ENCODE measurements at regions not wholly inside any gene's neighbourhood (a gene's known extent, or its start where the extent isn't known, plus 50 kb on each side); places are given as distances from the start of the nearest gene placed in this dataset.
"Not testable (repeated sequence)": the region's sequence is repeated elsewhere in the genome, so short reads cannot be mapped to it uniquely, and the experiment has no call there.

GRCh38 chr3:33919312-33920120 is 121.1 kb downstream of the PDCD6IP start:
- no peak for DNase-seq

GRCh38 chr3:33920511-33920910 is 122.1 kb downstream of the PDCD6IP start:
- DNase-seq, result no peak

GRCh38 chr3:33921608-33922007 is 123.2 kb downstream of the PDCD6IP start:
- DNase-seq, result no peak

GRCh38 chr3:33926998-33927605 is 128.7 kb downstream of the PDCD6IP start:
- no peak for DNase-seq

GRCh38 chr3:33929813-33930212 is 131.4 kb downstream of the PDCD6IP start:
- DNase-seq, result no peak

GRCh38 chr3:33931512-33931911 is 133.1 kb downstream of the PDCD6IP start:
- no peak for DNase-seq

GRCh38 chr3:33932010-33932764 is 133.8 kb downstream of the PDCD6IP start:
- no peak for DNase-seq

- no peak for DNase-seq
Measured at GRCh38 chr3:33936171-33936920, 137.9 kb downstream of the PDCD6IP start.

- DNase-seq, result no peak
Measured at GRCh38 chr3:33936921-33937525, 138.6 kb downstream of the PDCD6IP start.

GRCh38 chr3:33937628-33938027 is 139.2 kb downstream of the PDCD6IP start:
- DNase-seq, result no peak

- DNase-seq, result no peak
Measured at GRCh38 chr3:33940149-33940548, 141.7 kb downstream of the PDCD6IP start.

GRCh38 chr3:33940736-33941135 is 142.3 kb downstream of the PDCD6IP start:
- DNase-seq, result peak in 2 of 3 donors; percentile 6 to 21

GRCh38 chr3:33941804-33942203 is 143.4 kb downstream of the PDCD6IP start:
- no peak for DNase-seq

GRCh38 chr3:33942483-33943150 is 144.2 kb downstream of the PDCD6IP start:
- no peak for DNase-seq

- DNase-seq, result no peak
Measured at GRCh38 chr3:33943277-33943676, 144.8 kb downstream of the PDCD6IP start.

GRCh38 chr3:33946612-33947011 is 148.2 kb downstream of the PDCD6IP start:
- DNase-seq, result not testable (repeated sequence)

GRCh38 chr3:33947272-33948195 is 149.1 kb downstream of the PDCD6IP start:
- DNase-seq, result no peak

GRCh38 chr3:33949074-33949473 is 150.6 kb downstream of the PDCD6IP start:
- DNase-seq, result no peak

GRCh38 chr3:33954956-33955355 is 156.5 kb downstream of the PDCD6IP start:
- DNase-seq, result no peak

- DNase-seq, result no peak
Measured at GRCh38 chr3:33956206-33956605, 157.8 kb downstream of the PDCD6IP start.

All from muscle of back (tissue), 3 donors.